ENCODE measurements at regions not wholly inside any gene's neighbourhood (a gene's known extent, or its start where the extent isn't known, plus 50 kb on each side); places are given as distances from the start of the nearest gene placed in this dataset.
A peak's percentile ranks its signal among the peaks of the same experiment; 100 is the strongest.
"Not testable (repeated sequence)": the region's sequence is repeated elsewhere in the genome, so short reads cannot be mapped to it uniquely, and the experiment has no call there.

- H3K4me3 ChIP-seq = no peak overlapping the region
- H3K27ac ChIP-seq = no peak overlapping the region
These were observed 327.7 kb upstream of the KAZN start for GRCh38 chr1:14270821-14271220.

- Histone ChIP-seq H3K4me3 (no peak overlapping the region), H3K27ac (no peak overlapping the region)
These were observed 324.7 kb upstream of the KAZN start for GRCh38 chr1:14273811-14274210.

- H3K4me3 ChIP-seq, H3K27ac ChIP-seq: not testable (repeated sequence)
These were observed 318.6 kb upstream of the KAZN start for GRCh38 chr1:14279891-14280290.

- Histone ChIP-seq H3K4me3 (no peak overlapping the region), H3K27ac (no peak overlapping the region)
These were observed 317.6 kb upstream of the KAZN start for GRCh38 chr1:14280909-14281308.

- H3K27ac ChIP-seq = no peak overlapping the region
- H3K4me3 ChIP-seq = no peak overlapping the region
These were observed 317.1 kb upstream of the KAZN start for GRCh38 chr1:14281412-14281811.

GRCh38 chr1:14282707-14283106, 315.8 kb upstream of the KAZN start:
- Histone ChIP-seq H3K4me3 (no peak overlapping the region), H3K27ac (no peak overlapping the region)

GRCh38 chr1:14285238-14285637, 313.2 kb upstream of the KAZN start:
- H3K4me3 ChIP-seq = no peak overlapping the region
- H3K27ac ChIP-seq = no peak overlapping the region

GRCh38 chr1:14291182-14291581, 307.3 kb upstream of the KAZN start:
- H3K27ac ChIP-seq, H3K4me3 ChIP-seq: not testable (repeated sequence)

GRCh38 chr1:14292520-14292919, 306.0 kb upstream of the KAZN start:
- H3K27ac ChIP-seq = no peak overlapping the region
- H3K4me3 ChIP-seq = no peak overlapping the region

GRCh38 chr1:14294006-14294405, 304.5 kb upstream of the KAZN start:
- Histone ChIP-seq H3K27ac (no peak overlapping the region), H3K4me3 (no peak overlapping the region)

GRCh38 chr1:14294860-14295536, 303.5 kb upstream of the KAZN start:
- Histone ChIP-seq H3K4me3 (no peak overlapping the region), H3K27ac (no peak overlapping the region)

GRCh38 chr1:14296795-14297194, 301.7 kb upstream of the KAZN start:
- Histone ChIP-seq H3K4me3 (no peak overlapping the region), H3K27ac (no peak overlapping the region)

GRCh38 chr1:14297356-14297755, 301.1 kb upstream of the KAZN start:
- no peak overlapping the region for H3K4me3 ChIP-seq
- H3K27ac ChIP-seq = no peak overlapping the region

GRCh38 chr1:14298806-14299205, 299.7 kb upstream of the KAZN start:
- Histone ChIP-seq H3K27ac (no peak overlapping the region), H3K4me3 (no peak overlapping the region)

GRCh38 chr1:14300991-14301703, 297.3 kb upstream of the KAZN start:
- H3K27ac ChIP-seq = peak overlapping the region in 12 of 21 experiments; percentile 5 to 73 (median 62)
- no peak overlapping the region for H3K4me3 ChIP-seq

GRCh38 chr1:14301704-14302024, 296.8 kb upstream of the KAZN start:
- peak overlapping the region in 3 of 21 experiments; percentile 36 to 65 (median 62) for H3K27ac ChIP-seq

GRCh38 chr1:14302025-14302424, 296.5 kb upstream of the KAZN start:
- Histone ChIP-seq H3K27ac (peak overlapping the region in 1 of 21 experiments; percentile 36), H3K4me3 (no peak overlapping the region)

More at GRCh38 chr1:14301704-14302024, 296.8 kb upstream of the KAZN start:
- no peak overlapping the region for H3K4me3 ChIP-seq

- H3K4me3 ChIP-seq = no peak overlapping the region
- H3K27ac ChIP-seq = peak overlapping the region in 1 of 21 experiments; percentile 53
These were observed 295.5 kb upstream of the KAZN start for GRCh38 chr1:14303011-14303410.

GRCh38 chr1:14304381-14304865, 294.1 kb upstream of the KAZN start:
- Histone ChIP-seq H3K27ac (peak overlapping the region in 1 of 21 experiments; percentile 43), H3K4me3 (no peak overlapping the region)

GRCh38 chr1:14308460-14308859, 290.0 kb upstream of the KAZN start:
- H3K4me3 ChIP-seq = no peak overlapping the region
- no peak overlapping the region for H3K27ac ChIP-seq

- H3K27ac ChIP-seq = no peak overlapping the region
These were observed 288.5 kb upstream of the KAZN start for GRCh38 chr1:14309984-14310383.

More at GRCh38 chr1:14309984-14310383, 288.5 kb upstream of the KAZN start:
- H3K4me3 ChIP-seq = no peak overlapping the region

Measured in skin epidermis (tissue), 12 donors.